ENCODE measurements at regions not wholly inside any gene's neighbourhood (a gene's known extent, or its start where the extent isn't known, plus 50 kb on each side); places are given as distances from the start of the nearest gene placed in this dataset.

GRCh38 chr5:86526811-86527348, 90.9 kb upstream of the COX7C start:
- TF ChIP-seq CTCF (IDR thresholded peaks at IDR 0.05) (no peak), POLR2A (IDR thresholded peaks at IDR 0.05) (no peak)

All from stomach (tissue), 4 donors.